ENCODE measurements at regions not wholly inside any gene's neighbourhood (a gene's known extent, or its start where the extent isn't known, plus 50 kb on each side); places are given as distances from the start of the nearest gene placed in this dataset.
"Not testable (repeated sequence)": the region's sequence is repeated elsewhere in the genome, so short reads cannot be mapped to it uniquely, and the experiment has no call there.

DNA sequence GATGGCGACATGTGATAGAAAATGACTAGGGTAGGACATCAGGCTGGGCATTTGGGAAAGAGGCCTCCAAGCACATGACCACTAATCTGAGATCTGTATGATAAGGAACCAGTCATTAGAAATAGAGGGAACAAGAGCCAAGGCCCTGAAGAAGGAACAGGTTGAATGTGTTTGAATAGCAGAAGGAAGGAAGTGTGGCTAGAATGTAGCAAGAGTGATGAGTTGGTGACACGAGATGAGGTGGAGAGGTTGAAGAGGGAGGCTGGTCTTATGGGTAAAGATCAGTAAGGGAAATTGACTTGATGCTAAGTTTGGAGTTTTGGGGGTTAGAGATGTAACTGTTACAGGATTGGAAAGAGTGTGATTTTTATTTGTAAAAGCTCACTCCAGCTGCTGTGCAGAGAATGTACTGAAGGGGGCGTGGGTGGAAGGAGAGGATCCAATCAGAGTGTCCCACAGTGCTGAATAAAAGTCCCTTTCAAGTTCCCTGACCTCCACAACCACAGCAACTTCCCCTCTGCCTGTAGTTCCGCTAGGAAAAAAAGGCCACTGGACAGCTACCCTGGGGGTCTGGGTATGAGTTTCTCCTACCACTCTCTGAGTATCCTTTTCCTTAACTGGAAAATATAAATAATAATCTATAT is 295.0 kb downstream of the OMA1 start:
- no peak for DNase-seq (ENCODE audit: low spot score)

DNA sequence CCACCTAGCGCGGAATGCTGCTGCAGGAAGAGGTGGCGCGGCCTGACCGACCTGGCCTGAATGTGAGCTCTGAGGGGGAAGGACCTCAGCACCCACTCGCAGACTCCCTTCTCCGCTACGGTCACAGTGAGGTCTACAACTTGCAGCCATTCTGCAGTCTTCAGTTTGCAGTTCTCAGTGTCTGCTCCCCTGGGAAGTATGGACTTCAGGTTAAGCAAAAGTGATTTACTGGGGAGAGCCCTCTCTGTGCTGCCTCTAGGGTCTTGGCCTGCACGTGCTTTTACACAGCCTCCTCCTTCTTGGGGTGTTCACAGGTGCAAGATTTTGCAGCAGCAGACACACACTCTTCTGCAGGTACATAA is 296.0 kb downstream of the OMA1 start:
- DNase-seq (ENCODE audit: low spot score): no peak

DNA sequence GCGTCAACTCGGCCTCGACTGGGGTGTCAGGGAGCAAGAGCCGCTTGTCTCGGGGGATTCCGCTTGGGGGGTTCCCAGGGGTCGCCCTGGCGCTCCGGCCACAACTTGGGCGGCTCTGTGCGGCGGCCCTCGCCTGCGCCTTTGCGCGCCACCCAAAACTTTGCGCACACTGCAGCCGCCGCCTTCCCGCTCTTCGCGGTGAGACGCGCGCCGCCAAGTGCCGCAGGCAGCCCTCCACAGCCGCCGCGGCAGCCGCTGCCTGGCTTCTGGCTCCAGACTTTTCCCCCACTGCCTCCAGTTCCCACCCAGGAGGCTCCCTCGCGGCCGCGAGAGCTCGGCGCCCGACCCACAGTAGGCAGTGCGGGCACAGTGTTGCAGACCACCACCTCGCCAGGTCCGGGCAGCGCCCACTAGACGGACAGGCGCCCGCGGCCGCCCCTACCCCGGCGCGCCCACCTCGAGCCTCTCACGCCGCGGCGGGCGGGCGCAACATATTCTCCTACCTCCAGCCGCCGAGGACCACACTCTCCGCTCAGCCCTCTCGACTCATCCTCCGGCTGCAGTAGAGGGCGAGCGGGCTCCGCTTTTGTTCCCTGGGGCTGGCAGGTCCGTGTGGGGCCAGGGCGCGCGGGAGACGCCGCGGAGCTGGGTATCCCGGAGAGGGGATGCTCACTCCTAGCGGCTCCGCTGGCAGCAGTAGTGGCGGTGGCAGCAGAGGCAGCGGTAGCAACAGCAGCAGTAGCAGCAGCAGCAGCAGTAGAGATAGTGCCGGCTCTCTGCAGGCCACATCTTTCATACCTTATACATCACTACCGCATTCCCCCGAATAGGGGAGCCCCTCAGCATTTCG is 296.6 kb downstream of the OMA1 start:
- DNase-seq (ENCODE audit: low spot score): no peak

DNA sequence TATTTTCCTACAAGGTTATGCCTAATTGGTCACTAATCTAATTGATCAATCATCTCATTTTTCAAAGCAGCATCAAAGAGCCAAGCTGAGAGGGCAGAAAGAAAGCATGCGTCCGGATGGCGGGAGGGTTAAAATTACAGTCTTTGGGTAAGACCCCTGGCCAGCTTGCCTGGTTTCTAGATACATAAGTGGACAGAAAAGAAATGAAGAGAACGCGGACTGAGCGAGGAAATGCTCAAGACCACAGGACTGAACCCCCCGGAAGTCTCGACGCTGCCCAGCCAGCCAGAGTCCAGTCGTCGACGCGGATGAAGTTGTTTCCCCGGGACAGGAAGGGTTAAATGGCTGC is 297.2 kb downstream of the OMA1 start:
- DNase-seq (ENCODE audit: low spot score): no peak

DNA sequence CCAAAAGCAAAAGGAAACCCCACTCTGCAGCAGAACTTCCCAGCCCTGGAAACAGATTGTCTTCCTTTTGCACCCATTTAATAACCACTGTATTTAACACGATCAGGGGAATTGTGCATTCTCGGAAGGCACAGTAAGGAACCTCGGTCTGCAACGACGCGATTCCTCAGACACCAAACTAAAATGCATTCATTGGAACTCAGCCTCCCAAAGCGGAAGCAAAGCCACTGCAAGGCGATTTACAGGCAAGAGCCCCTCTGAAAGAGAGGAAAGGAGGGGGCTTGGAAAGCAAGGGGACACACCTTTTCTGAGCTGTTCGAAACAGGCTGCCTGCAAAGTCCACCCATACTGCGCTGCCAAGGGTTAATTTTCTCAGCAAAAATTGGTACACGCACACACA is 297.7 kb downstream of the OMA1 start:
- DNase-seq (ENCODE audit: low spot score): no peak

DNA sequence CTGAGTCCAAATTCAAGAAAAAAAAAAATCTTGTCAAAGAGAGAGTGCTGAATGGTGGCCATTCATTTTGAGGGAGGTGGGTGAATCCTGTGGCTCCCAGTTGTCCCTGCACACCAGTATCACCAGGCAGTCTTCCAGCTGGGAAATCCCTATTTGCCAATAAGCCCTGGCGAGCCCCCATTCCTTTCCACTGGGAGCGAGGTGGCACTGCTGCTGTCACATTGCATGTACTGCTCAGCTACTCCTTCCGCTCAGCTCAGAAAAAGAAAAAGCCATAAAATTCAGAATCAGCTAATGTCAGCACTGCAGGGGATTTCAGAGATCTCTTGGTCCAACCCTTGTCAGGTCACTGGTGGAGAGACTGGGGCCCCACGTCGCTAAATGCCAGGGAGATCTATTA is 298.5 kb downstream of the OMA1 start:
- no peak for DNase-seq (ENCODE audit: low spot score)

DNA sequence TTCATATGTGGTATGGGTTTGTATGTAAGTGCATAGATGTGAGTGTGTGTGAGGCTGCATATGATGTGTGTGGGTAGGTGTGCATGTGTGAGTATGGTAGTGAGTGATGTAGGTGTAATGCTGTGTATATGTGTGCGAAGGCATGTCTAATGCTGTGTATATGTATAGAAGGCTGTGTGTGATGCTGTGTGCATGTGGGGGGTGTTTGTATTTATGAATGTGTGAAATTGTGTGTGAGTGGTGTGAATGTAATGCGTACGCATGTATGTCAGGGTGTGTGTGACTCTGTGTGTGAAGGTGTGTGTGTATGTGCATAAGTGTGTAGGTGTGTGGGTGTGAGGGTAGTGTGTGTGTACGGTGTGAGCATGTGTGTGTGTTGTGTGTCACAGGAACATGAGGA is 300.0 kb downstream of the OMA1 start:
- DNase-seq (ENCODE audit: low spot score): no peak

DNA sequence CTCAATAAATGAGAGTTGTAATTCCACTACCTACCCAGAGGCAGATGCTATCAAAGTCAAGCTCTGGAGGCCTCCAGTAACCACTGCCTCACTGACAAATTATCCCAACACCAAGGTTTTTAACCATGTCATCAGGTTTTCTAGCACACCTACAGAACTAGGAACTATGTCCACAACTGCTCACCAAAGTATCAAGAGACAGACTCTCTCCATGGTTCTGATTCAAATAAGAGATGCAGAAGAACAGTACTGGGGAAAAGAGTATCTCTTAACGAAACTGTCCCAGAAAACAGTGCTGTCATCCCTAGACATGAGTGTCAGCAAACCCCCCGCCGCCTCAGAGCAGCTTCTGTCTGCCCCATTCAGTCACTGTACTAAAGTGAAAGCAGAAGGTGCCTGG is 301.7 kb downstream of the OMA1 start:
- no peak for DNase-seq (ENCODE audit: low spot score)

DNA sequence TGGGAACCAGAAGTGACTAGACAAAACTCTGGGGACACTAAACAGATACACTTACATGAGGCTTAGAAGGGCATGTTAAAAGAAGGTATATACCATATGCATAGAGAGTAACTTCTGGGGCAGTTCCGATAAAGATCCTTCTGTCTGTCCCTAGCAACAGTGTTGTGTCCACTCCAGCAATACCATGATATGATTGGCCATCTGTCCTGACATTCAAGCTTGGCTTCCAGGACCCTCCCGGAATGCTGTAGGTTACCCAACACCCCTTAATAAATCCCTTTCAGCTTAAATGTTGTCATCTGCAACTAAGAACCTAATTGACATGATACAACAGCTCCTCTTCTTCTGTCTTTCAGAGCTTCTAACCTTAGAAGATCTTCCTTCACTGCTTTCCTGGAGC is 307.7 kb downstream of the OMA1 start:
- DNase-seq (ENCODE audit: low spot score): no peak

DNA sequence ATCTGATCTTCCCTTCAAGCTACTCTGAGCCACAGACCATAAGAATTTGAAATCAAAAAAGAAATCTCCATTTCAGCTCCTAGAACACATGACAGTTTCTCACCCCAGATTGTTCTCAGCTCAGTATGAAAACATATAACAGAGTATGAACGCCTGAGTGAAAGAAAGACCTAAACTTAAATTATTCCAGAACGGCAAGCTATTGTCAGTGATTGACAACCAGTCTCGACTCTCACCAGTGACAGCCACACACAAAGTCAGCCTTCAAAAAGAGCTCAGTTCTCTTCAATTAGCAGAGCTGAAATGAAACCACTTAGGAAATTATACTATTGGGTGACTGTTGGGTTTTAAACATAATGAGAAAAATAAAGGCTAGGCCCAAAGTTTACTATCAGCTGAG is 312.8 kb downstream of the OMA1 start:
- DNase-seq (ENCODE audit: low spot score): no peak

DNA sequence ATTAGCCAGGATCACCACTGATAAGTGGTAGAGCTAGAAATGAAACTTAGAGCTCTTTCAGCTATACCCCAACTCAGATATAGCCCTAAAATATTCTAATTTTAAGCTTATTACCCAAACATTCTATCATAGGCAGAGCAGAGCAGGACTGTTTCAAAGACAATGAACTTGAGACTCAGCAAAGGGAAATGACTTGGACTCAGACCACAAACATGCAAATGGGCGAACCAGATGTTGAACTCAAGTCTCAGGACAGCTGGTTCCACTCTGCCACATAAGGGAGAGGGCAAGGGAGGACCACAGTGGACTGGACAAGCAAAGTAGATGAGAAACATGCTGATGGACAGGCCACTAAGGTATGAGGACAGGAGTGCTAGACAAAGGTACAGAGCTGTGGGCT is 315.3 kb downstream of the OMA1 start:
- DNase-seq (ENCODE audit: low spot score): no peak

DNA sequence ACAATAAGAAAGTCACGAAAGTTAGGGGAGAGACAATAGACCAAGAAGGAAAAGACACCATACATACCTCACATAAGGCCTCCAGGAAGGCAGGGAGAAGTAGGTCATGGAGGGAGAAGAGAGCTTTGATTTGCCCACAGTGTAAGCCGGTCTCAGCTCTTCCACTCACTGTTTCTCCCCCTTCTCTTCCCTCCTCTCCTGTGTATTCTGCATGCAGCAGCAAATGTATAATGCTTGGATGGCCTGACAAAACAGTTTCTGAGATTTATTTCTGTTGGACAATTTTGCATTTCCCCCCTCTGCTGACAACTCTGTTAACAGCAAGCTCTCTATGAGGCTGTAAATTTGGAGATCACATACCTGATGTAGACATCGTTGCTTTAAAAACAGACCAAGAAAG is 318.9 kb downstream of the OMA1 start:
- no peak for DNase-seq (ENCODE audit: low spot score)

DNA sequence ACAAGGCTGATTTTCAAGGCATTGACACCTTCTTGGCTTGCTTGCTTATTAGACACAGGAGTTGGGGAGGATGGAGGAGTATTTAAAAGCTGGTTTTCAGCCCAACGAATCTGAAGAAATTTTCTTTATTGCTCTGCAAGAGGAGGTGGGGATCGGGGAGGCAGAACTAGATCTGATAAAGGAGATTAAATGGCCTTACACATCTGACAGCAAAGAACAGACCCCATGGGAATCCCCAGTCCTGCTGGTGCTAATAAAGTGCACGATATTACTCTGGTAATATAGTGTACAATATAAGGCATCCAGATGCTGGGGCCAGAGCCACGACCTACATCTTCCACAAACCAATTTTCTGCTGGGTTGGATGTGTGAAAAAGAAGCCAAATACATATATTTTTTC is 323.0 kb downstream of the OMA1 start:
- DNase-seq (ENCODE audit: low spot score): no peak

DNA sequence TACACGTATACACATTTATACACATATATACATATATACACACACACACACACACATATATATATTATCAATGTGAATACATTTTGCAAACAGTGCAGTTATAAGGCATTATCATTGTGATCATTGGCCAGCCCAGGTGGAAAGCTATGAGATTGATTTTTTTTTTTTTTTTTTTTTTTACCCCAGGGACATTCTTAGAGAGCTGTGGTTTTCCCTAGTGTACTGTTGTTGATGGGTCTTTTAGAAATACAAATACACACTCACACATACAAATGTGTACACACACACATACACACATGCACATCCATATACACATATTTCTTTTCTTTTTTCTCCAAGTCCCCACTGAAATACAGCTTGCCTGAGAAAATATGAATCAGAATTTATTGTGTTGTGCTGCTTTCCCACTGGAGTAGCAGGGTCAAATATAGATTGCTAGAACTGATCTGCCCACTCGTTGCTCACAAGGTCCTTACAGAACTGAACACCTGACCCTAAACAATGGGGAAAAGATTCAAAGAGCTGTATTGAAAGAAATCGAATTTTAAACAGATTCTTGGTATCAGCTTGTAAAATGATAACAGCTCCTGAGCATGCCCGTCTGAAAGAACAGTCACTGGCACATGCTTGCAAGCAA is 325.6 kb downstream of the OMA1 start:
- no peak for DNase-seq (ENCODE audit: low spot score)

DNA sequence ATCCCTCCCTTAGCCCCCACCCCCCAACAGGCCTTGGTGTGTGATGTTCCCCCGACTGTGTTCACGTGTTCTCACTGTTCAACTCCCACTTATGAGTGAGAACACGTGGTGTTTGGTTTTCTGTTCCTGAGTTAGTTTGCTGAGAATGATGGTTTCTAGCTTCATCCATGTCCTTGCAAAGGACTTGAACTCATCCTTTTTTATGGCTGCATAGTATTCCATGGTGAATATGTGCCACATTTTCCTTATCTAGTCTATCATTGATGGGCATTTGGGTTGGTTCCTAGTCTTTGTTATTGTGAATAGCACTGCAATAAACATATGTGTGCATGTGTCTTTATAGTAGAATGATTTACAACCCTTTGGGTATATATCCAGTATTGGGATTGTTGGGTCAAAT is 330.4 kb downstream of the OMA1 start:
- DNase-seq (ENCODE audit: low spot score): not testable (repeated sequence)

DNA sequence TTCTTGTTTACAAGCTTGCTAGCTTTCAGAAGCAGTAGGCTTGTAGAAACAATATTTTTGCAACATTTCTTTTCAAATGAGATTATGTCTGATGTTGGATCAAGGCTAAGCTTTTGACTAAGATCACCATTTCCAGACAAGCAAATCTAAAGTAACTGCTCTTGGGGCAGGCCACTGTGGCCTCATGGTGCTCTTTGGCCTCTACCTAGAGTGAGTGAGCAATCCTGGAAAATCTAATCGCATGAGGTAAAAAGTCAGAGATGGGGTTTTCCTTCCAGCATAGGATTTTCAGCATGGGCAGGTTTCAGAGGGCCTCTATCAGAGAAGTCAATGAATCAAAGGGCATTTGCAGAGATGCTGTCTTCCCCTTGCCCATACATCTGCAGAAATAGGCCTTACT is 331.9 kb downstream of the OMA1 start:
- DNase-seq (ENCODE audit: low spot score): no peak

DNA sequence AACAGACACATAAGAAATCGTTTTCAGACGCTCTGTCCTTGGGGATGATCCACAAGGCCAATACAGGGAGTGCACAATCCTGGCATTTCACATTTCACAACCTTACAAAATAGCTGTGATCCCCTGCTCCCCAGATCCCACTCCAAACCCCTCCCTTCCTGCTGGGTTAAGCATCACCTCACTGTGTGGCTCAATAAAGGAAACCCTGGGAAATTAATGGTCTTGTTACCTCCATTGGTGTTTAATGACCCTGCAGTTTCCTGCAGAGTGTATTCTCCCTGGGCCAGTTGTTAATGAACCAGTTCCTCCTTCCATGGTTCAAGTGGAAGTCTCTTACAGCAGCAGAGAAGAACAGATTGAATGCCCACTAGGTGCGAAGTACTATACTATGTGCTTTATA is 334.7 kb downstream of the OMA1 start:
- DNase-seq (ENCODE audit: low spot score): no peak

DNA sequence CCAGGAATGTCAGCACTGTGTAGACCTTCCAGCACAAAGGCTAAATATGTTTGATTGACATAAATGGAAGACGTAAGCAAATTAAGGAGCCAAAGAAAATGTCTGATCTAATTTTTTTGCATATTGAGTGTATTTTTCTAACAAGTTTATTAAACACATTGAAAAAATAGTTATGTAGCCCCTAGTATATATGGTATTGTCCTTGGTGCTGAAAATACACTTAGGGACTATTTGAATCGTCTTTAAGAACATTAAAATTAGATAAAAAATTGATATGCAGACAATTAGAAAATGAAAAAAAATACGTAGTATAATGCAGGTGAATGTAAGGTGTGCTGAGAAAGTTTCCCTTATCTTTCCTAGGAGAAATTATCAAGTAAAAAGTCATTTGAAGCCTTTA is 337.0 kb downstream of the OMA1 start:
- no peak for DNase-seq (ENCODE audit: low spot score)

DNA sequence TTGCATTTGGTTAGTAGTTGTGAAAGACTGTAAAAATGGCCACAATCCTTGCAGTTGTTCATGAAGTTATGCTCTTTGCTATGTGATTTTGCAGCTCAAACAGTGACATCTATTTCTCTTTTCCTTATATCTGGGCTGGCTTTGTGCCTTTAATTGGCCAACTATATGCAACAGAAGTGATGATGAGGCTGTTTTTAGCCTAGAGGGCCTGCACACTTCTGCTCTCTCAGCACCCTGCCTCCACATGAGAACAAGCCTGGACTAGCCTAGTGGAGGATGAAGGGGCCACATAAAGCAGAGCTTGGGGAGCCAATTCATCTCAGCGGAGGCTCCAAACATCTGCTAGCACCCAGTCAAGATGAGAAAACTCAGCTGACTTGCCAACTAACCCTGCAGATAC is 339.8 kb downstream of the OMA1 start:
- no peak for DNase-seq (ENCODE audit: low spot score)

DNA sequence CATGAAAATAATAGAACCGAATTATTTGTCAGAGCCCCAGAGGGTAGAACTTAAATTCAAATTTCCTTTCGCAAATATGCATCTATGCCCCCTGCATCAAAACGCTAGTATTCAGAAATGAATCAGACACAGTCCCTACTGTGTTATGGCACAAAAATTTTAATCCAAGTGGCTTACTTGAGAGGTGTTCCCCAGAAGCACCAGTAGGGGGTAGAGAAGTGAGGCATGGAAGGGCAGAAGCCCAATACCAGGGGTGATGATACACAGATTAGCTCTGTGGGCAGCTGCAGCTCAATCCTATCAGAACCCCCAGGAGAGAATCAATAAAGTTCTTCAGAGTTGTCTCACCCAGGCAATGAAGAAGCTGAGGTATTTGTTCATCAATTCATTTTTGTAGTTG is 342.2 kb downstream of the OMA1 start:
- no peak for DNase-seq (ENCODE audit: low spot score)

DNA sequence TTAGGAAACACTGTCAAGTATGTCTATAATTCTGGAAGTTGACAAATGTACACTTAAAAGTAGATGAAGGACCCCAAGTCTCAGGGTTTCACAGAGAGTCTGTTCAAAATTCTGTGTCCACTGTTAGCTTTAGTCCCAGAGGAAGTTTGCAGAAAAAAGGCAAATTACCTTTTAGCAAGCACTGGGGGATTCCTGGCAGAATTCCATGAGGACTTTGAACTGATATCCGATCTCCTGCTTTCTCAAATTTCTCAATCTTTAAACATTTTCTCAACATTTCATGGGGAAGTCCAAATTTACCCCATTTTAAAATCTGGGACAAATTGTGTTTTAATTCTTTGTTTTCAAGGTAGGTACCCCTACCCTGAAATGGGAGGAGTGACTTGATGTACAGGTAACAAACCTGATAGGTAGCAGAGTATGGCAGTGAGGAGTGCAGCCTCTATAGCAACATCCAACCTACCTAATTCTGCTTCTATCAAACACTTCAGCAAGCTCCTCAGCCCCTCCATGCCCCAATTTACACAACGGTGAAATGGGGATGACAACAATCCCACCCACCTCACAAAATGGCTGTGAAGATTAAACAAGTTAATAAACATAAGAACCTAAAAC is 344.9 kb downstream of the OMA1 start:
- DNase-seq (ENCODE audit: low spot score): no peak

DNA sequence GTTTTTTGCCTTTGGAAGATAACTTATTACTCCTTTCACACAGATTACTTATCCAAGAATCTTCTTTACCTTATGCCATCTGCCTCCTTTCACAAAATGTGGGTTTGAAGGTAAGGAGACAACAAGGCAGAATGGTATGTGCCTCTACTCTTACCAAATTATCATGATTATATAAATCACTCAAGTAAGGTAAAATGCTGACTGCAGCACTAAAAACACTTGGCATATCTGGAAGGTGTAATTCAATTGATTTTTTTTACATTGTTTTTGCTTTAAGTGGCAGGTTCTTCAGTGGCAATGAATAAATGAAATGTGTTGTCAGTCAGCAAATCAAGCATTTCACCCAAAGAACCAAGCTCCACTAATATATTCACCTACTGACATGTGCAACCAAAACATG is 346.1 kb downstream of the OMA1 start:
- no peak for DNase-seq (ENCODE audit: low spot score)

DNA sequence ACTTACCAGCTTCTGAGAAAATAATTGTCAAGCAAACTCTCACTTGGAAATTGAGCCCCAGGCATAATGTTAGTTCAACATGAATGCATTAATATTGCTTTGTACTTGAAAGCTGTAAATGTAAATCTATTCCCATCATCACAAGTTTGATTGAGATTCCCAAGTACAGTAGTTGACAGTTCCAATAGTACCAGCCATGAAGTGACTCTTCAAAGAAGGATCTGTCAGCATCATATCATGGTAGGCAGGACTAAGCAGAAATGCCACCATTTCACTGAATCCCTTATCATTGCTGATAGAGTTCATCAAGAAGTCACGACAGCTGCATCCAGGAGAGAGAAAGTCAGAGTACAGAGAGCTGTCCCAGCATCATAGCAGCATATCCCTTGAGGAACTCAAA is 348.7 kb downstream of the OMA1 start:
- DNase-seq (ENCODE audit: low spot score): no peak

All from CD4-positive, alpha-beta T cell treated with Interleukin-6 at 100 ng/mL for 8 hours (primary cell).